ENCODE measurements at regions not wholly inside any gene's neighbourhood (a gene's known extent, or its start where the extent isn't known, plus 50 kb on each side); places are given as distances from the start of the nearest gene placed in this dataset.

- DNase-seq = no peak
Observed at GRCh38 chr1:216847397-216848036, 124.3 kb upstream of the ESRRG start.

- no peak for DNase-seq
Observed at GRCh38 chr1:216846339-216846738, 123.1 kb upstream of the ESRRG start.

- no peak for DNase-seq
Observed at GRCh38 chr1:216843409-216843808, 120.2 kb upstream of the ESRRG start.

- DNase-seq = no peak
Observed at GRCh38 chr1:216841165-216841564, 117.9 kb upstream of the ESRRG start.

GRCh38 chr1:216836316-216836715 is 113.1 kb upstream of the ESRRG start:
- DNase-seq = no peak

- no peak for DNase-seq
Observed at GRCh38 chr1:216833509-216833908, 110.3 kb upstream of the ESRRG start.

- DNase-seq = no peak
Observed at GRCh38 chr1:216832192-216832591, 109.0 kb upstream of the ESRRG start.

- no peak for DNase-seq
Observed at GRCh38 chr1:216830424-216831210, 107.4 kb upstream of the ESRRG start.

- no peak for DNase-seq
Observed at GRCh38 chr1:216827251-216827650, 104.0 kb upstream of the ESRRG start.

- DNase-seq = no peak
Observed at GRCh38 chr1:216826646-216827045, 103.4 kb upstream of the ESRRG start.

- DNase-seq = no peak
Observed at GRCh38 chr1:216826214-216826613, 103.0 kb upstream of the ESRRG start.

GRCh38 chr1:216825557-216825956 is 102.3 kb upstream of the ESRRG start:
- no peak for DNase-seq

GRCh38 chr1:216824511-216824910 is 101.3 kb upstream of the ESRRG start:
- DNase-seq = no peak

- no peak for DNase-seq
Observed at GRCh38 chr1:216823731-216824130, 100.5 kb upstream of the ESRRG start.

- DNase-seq = no peak
Observed at GRCh38 chr1:216822480-216822879, 99.3 kb upstream of the ESRRG start.

GRCh38 chr1:216820345-216820744 is 97.1 kb upstream of the ESRRG start:
- DNase-seq = no peak

GRCh38 chr1:216818284-216818683 is 95.1 kb upstream of the ESRRG start:
- no peak for DNase-seq

- peak; percentile 19 for DNase-seq
Observed at GRCh38 chr1:216815260-216816131, 92.3 kb upstream of the ESRRG start.

- DNase-seq = no peak
Observed at GRCh38 chr1:216814576-216815259, 91.5 kb upstream of the ESRRG start.

- DNase-seq = no peak
Observed at GRCh38 chr1:216812966-216813365, 89.7 kb upstream of the ESRRG start.

GRCh38 chr1:216809649-216810048 is 86.4 kb upstream of the ESRRG start:
- DNase-seq = no peak

- DNase-seq = no peak
Observed at GRCh38 chr1:216807696-216808095, 84.5 kb upstream of the ESRRG start.

- DNase-seq = no peak
Observed at GRCh38 chr1:216805953-216806352, 82.7 kb upstream of the ESRRG start.
